WTC11 (cell line): ENCODE measurements at regions not wholly inside any gene's neighbourhood (a gene's known extent, or its start where the extent isn't known, plus 50 kb on each side); places are given as distances from the start of the nearest gene placed in this dataset.

ENCODE experiments used
- ATAC-seq: fragments of 200-7000 bp; cut with Tn5 transposase; 2 replicates; pipeline ENCODE4 v1.10.0; 2021; ENCODE audit warnings: mild to moderate bottlenecking, moderate library complexity
- CTCF ChIA-PET: fragments of 300-600 bp; sonication (Branson Sonifier 250); formaldehyde crosslinking; loops from one replicate; lab custom pipeline; 2021; ENCODE audit warnings: antibody characterized with exemption; lab: Charles Lee
- POLR2A ChIA-PET: fragments of 350-600 bp; sonication (Branson Sonifier 250); formaldehyde crosslinking; loops from one replicate; lab custom pipeline; 2021; ENCODE audit warnings: antibody characterized with exemption; lab: Charles Lee
- DNase-seq: peaks from one replicate; pipeline ENCODE4 v3.0.0; 2021; ENCODE audit warnings: low spot score
- H3K27ac Mint-ChIP-seq: 2 replicates; pipeline ENCODE4 v1.8.0; 2021; ENCODE audit warnings: mixed read lengths
- H3K27me3 Mint-ChIP-seq: 2 replicates; pipeline ENCODE4 v1.8.0; 2021; ENCODE audit warnings: low read depth, mild to moderate bottlenecking, moderate library complexity, mixed read lengths
- H3K36me3 Mint-ChIP-seq: 2 replicates; pipeline ENCODE4 v1.8.0; 2021; ENCODE audit warnings: mixed read lengths
- H3K4me1 Mint-ChIP-seq: 2 replicates; pipeline ENCODE4 v1.8.0; 2022; ENCODE audit warnings: mixed read lengths
- H3K4me3 Mint-ChIP-seq: 2 replicates; pipeline ENCODE4 v1.8.0; 2021; ENCODE audit warnings: mild to moderate bottlenecking, moderate library complexity, mixed read lengths
- H3K9me3 Mint-ChIP-seq: 2 replicates; pipeline ENCODE4 v1.8.0; 2021; ENCODE audit warnings: mixed read lengths
- AR ChIP-seq: fragments of 250-450 bp; sonication (Bioruptor Pico); IDR thresholded peaks from 2 replicates; pipeline ENCODE4 v1.9.0; 2021; ENCODE audit warnings: mild to moderate bottlenecking
- CTCF ChIP-seq: fragments of 200-600 bp; IDR thresholded peaks from 2 replicates; pipeline ENCODE4 v1.8.0; 2022; ENCODE audit warnings: antibody characterized with exemption
- ELF4 ChIP-seq: sonication (generic); formaldehyde crosslinking; IDR thresholded peaks from 2 replicates; pipeline ENCODE4 v1.8.1; 2022; ENCODE audit warnings: low read depth, mild to moderate bottlenecking, moderate library complexity, missing genetic modification reagents
- FOXJ3 ChIP-seq: sonication (generic); formaldehyde crosslinking; IDR thresholded peaks from 2 replicates; pipeline ENCODE4 v1.9.0; 2021; ENCODE audit warnings: missing genetic modification reagents, mild to moderate bottlenecking, borderline replicate concordance
- HMGXB4 ChIP-seq: sonication (generic); formaldehyde crosslinking; IDR thresholded peaks from 2 replicates; pipeline ENCODE4 v1.8.1; 2023; ENCODE audit warnings: mild to moderate bottlenecking, moderate library complexity, missing genetic modification reagents
- MYBL2 ChIP-seq: sonication (generic); formaldehyde crosslinking; IDR thresholded peaks from 2 replicates; pipeline ENCODE4 v1.8.1; 2023; ENCODE audit warnings: mild to moderate bottlenecking, moderate library complexity, missing genetic modification reagents
- NR3C1 ChIP-seq: sonication (generic); formaldehyde crosslinking; conservative IDR thresholded peaks from 2 replicates; pipeline ENCODE4 v1.8.1; 2023; ENCODE audit warnings: low read depth, mild to moderate bottlenecking, missing genetic modification reagents
- OVOL2 ChIP-seq: fragments of 250-450 bp; sonication (Bioruptor Pico); IDR thresholded peaks from 2 replicates; pipeline ENCODE4 v1.9.0; 2021; ENCODE audit warnings: mild to moderate bottlenecking, borderline replicate concordance
- SMAD3 ChIP-seq: sonication (generic); formaldehyde crosslinking; IDR thresholded peaks from 2 replicates; pipeline ENCODE4 v1.8.0; 2022; ENCODE audit warnings: missing genetic modification reagents, mild to moderate bottlenecking, borderline replicate concordance
- SP1 ChIP-seq: sonication (generic); formaldehyde crosslinking; conservative IDR thresholded peaks from 2 replicates; pipeline ENCODE4 v1.8.1; 2022; ENCODE audit warnings: missing genetic modification reagents
- STAT6 ChIP-seq: sonication (generic); formaldehyde crosslinking; conservative IDR thresholded peaks from 2 replicates; pipeline ENCODE4 v1.8.1; 2023; ENCODE audit warnings: mild to moderate bottlenecking, low read depth, missing genetic modification reagents, moderate library complexity
- TEAD4 ChIP-seq: sonication (generic); formaldehyde crosslinking; IDR thresholded peaks from 2 replicates; pipeline ENCODE4 v1.8.0; 2022; ENCODE audit warnings: mild to moderate bottlenecking, missing genetic modification reagents
- USF2 ChIP-seq: sonication (generic); formaldehyde crosslinking; IDR thresholded peaks from 2 replicates; pipeline ENCODE4 v1.8.1; 2023; ENCODE audit warnings: mild to moderate bottlenecking, missing genetic modification reagents, moderate library complexity
- ZNF121 ChIP-seq: sonication (generic); formaldehyde crosslinking; IDR thresholded peaks from 2 replicates; pipeline ENCODE4 v1.8.0; 2023; ENCODE audit warnings: missing genetic modification reagents
- ZNF232 ChIP-seq: sonication (generic); formaldehyde crosslinking; IDR thresholded peaks from 2 replicates; pipeline ENCODE4 v1.8.0; 2022; ENCODE audit warnings: mild to moderate bottlenecking, missing genetic modification reagents
- ZNF512 ChIP-seq: sonication (generic); formaldehyde crosslinking; IDR thresholded peaks from 2 replicates; pipeline ENCODE4 v1.8.1; 2022; ENCODE audit warnings: missing genetic modification reagents, borderline replicate concordance

GRCh38 chr5:56326770-56327169 is 93.6 kb upstream of the ANKRD55 start (continued):
- TF ChIP-seq HMGXB4 (CRISPR knock-in tag) (no peak), FOXJ3 (CRISPR knock-in tag) (no peak)

GRCh38 chr5:56326116-56326515 is 93.0 kb upstream of the ANKRD55 start:
- Mint-ChIP-seq H3K27ac (no peak overlapping the region), H3K27me3 (peaks cover 7% of the 10 kb centered on the region), H3K9me3 (no peaks in the 10 kb centered on the region)
- ATAC-seq = no peak
- POLR2A ChIA-PET = no interaction called here
- TF ChIP-seq SP1 (CRISPR knock-in tag) (no peak), NR3C1 (CRISPR knock-in tag) (no peak), SMAD3 (CRISPR knock-in tag) (no peak), USF2 (no peak), ZNF512 (CRISPR knock-in tag) (no peak), CTCF (no peak), TEAD4 (no peak), ZNF121 (no peak), OVOL2 (no peak), STAT6 (CRISPR knock-in tag) (no peak), MYBL2 (CRISPR knock-in tag) (no peak), AR (CRISPR knock-in tag) (no peak), ELF4 (no peak), ZNF232 (CRISPR knock-in tag) (no peak)
- TF ChIP-seq, all 79 proteins: peak for 0
- CTCF ChIA-PET = no interaction called here
- H3K4me3 Mint-ChIP-seq = no peak overlapping the region
- H3K36me3 Mint-ChIP-seq = no peaks in the 10 kb centered on the region
- H3K4me1 Mint-ChIP-seq = peaks cover 15% of the 10 kb centered on the region
- no peak for DNase-seq
